GM12878 (cell line): ENCODE measurements at regions not wholly inside any gene's neighbourhood (a gene's known extent, or its start where the extent isn't known, plus 50 kb on each side); places are given as distances from the start of the nearest gene placed in this dataset.

Experiments
- ATAC-seq: fragments of 200-7000 bp; cut with Tn5 transposase; 3 replicates; pipeline ENCODE4 v1.9.1; 2020; ENCODE audit warnings: mild to moderate bottlenecking, moderate library complexity
- BruUV-seq: library from RNA; stranded (reverse); fragments of 400-500 nt; replicated peaks from 2 replicates; lab custom pipeline; 2021; lab: Mats Ljungman, UMichigan
- CTCF ChIA-PET: fragments of 300-600 bp; sonication (Branson Sonifier 250); formaldehyde crosslinking; extraction: SDS; loops from one replicate; lab custom pipeline; 2021; ENCODE audit warnings: inconsistent platforms; lab: Yijun Ruan, JAX
- POLR2A ChIA-PET: fragments of 350-600 bp; formaldehyde crosslinking; extraction: SDS; loops from one replicate; lab custom pipeline; 2021; ENCODE audit warnings: inconsistent platforms; lab: Charles Lee
- RAD21 ChIA-PET: fragments of 300-600 bp; sonication (Branson Sonifier 250); formaldehyde crosslinking; loops from one replicate; lab custom pipeline; 2023; ENCODE audit warnings: antibody characterized with exemption; ENCODE audit not compliant: unreplicated experiment; lab: Charles Lee
- SMC1A ChIA-PET: fragments of 300-600 bp; sonication (Branson Sonifier 250); formaldehyde crosslinking; loops from one replicate; lab custom pipeline; 2023; ENCODE audit not compliant: unreplicated experiment, uncharacterized antibody; lab: Charles Lee
- DNase-seq: peaks from one replicate; pipeline ENCODE4 v3.0.0-alpha.2; 2011; ENCODE audit warnings: low read depth, low spot score
- FAIRE-seq: peaks from 3 replicates; lab custom pipeline; 2011; peaks lifted over from hg19 to GRCh38; lab: Jason Lieb, UNC
- H2AFZ ChIP-seq: 2 replicates; pipeline ENCODE4 v1.6.0; 2011; ENCODE audit warnings: low read depth, low read length, control low read depth; ENCODE audit not compliant: control insufficient read depth
- H3K27ac ChIP-seq: 2 replicates; pipeline ENCODE4 v1.5.1; 2011; ENCODE audit warnings: control low read depth; ENCODE audit not compliant: control insufficient read depth, insufficient read depth
- H3K27me3 ChIP-seq, 2 experiments: replicated peaks in 1 of 2; 2 replicates each; pipeline versions ENCODE4 v1.6.0 to v1.6.1; 2011; ENCODE audit warnings: low read length in 1 of 2; ENCODE audit not compliant: control insufficient read depth in 2 of 2, insufficient read depth in 2 of 2
- H3K36me3 ChIP-seq, 2 experiments: 2 replicates each; pipeline ENCODE4 v1.5.1; 2011; ENCODE audit warnings: low read length in 1 of 2; ENCODE audit not compliant: control insufficient read depth in 2 of 2, insufficient read depth in 2 of 2
- H3K4me1 ChIP-seq: 2 replicates; pipeline ENCODE4 v1.6.1; 2011; ENCODE audit warnings: mild to moderate bottlenecking, low read length, moderate library complexity, mixed read lengths; ENCODE audit not compliant: control insufficient read depth, insufficient read depth
- H3K4me2 ChIP-seq: 2 replicates; pipeline ENCODE4 v1.6.0; 2011; ENCODE audit warnings: control low read depth; ENCODE audit not compliant: control insufficient read depth, insufficient read depth
- H3K4me3 ChIP-seq: fragments of 200-600 bp; sonication (generic); 2 replicates; pipeline ENCODE4 v1.5.1; 2016
- H3K79me2 ChIP-seq: 2 replicates; pipeline ENCODE4 v1.6.0; 2011; ENCODE audit warnings: low read length; ENCODE audit not compliant: control insufficient read depth, insufficient read depth
- H3K9ac ChIP-seq: 2 replicates; pipeline ENCODE4 v1.8.0; 2011; ENCODE audit warnings: low read length, control low read depth, mixed read lengths; ENCODE audit not compliant: control insufficient read depth, insufficient read depth
- H3K9me3 ChIP-seq: replicated peaks from 3 replicates; pipeline ENCODE4 v1.5.1; 2011; ENCODE audit warnings: mild to moderate bottlenecking, low read length; ENCODE audit not compliant: control insufficient read depth, insufficient read depth
- H4K20me1 ChIP-seq: 2 replicates; pipeline ENCODE4 v1.6.0; 2011; ENCODE audit not compliant: control insufficient read depth, insufficient read depth
- ATF7 ChIP-seq: fragments of 450-650 bp; IDR thresholded peaks from 2 replicates; pipeline ENCODE4 v1.6.1; 2016; ENCODE audit warnings: low read depth, mild to moderate bottlenecking
- DPF2 ChIP-seq: fragments of 450-650 bp; IDR thresholded peaks from 2 replicates; pipeline ENCODE4 v1.6.1; 2017; ENCODE audit warnings: mild to moderate bottlenecking
- E2F8 ChIP-seq: fragments of 450-650 bp; IDR thresholded peaks from 2 replicates; pipeline ENCODE4 v1.6.1; 2018; ENCODE audit warnings: mild to moderate bottlenecking, low read depth, moderate library complexity; ENCODE audit not compliant: partially characterized antibody
- EGR1 ChIP-seq, 2 experiments: IDR thresholded peaks; 1 replicate in 1 of 2; 2 replicates in 1 of 2; pipeline ENCODE4 v1.6.1; 2011 to 2012; ENCODE audit warnings: low read depth in 2 of 2, low read length in 2 of 2, borderline replicate concordance in 1 of 2, mild to moderate bottlenecking in 1 of 2, moderate library complexity in 1 of 2
- FOS ChIP-seq: IDR thresholded peaks from 3 replicates; pipeline ENCODE4 v1.6.1; 2011; ENCODE audit warnings: borderline replicate concordance; ENCODE audit not compliant: insufficient read length; ENCODE audit errors: extremely low read depth
- GABPA ChIP-seq: IDR thresholded peaks from 2 replicates; pipeline ENCODE4 v1.6.1; 2014; ENCODE audit warnings: antibody characterized with exemption, low read depth, mild to moderate bottlenecking, inconsistent platforms
- IRF5 ChIP-seq: fragments of 450-650 bp; IDR thresholded peaks from 2 replicates; pipeline ENCODE4 v1.6.1; 2017; ENCODE audit warnings: borderline replicate concordance
- MTA3 ChIP-seq: IDR thresholded peaks from 2 replicates; pipeline ENCODE4 v1.6.1; 2012; ENCODE audit warnings: low read length, inconsistent platforms, borderline replicate concordance
- NRF1 ChIP-seq: conservative IDR thresholded peaks from 2 replicates; pipeline ENCODE4 v1.6.1; 2011; ENCODE audit warnings: mild to moderate bottlenecking, low read depth, low read length, improper control_type of control experiment
- POU2F2 ChIP-seq: IDR thresholded peaks from 3 replicates; pipeline ENCODE4 v1.6.1; 2011; ENCODE audit warnings: low read depth, mild to moderate bottlenecking, low read length, borderline replicate concordance
- ZBTB33 ChIP-seq: fragments of 450-650 bp; IDR thresholded peaks from 2 replicates; pipeline ENCODE4 v1.6.1; 2017; ENCODE audit warnings: mild to moderate bottlenecking
- ZNF274 ChIP-seq: IDR thresholded peaks from one replicate; pipeline ENCODE4 v1.8.0; 2011; ENCODE audit not compliant: insufficient read length, insufficient read depth
- WGBS: methylation state at CpG from one replicate; pipeline ENCODE4 v1.1.6; 2016; ENCODE audit warnings: low lambda C conversion rate; ENCODE audit not compliant: insufficient replicate concordance, insufficient coverage; ENCODE audit errors: missing lambda C conversion rate; 5-methylcytosine and 5-hydroxymethylcytosine counted together
- in situ Hi-C: fragments of 300-500 bp; cut with MboI; formaldehyde crosslinking; loops from 9 replicates; pipeline ENCODE4 v1.14.3; 2018; ENCODE audit warnings: mixed read lengths
- intact Hi-C: fragments of 100-400 bp; cut with micrococcal nuclease; formaldehyde crosslinking; loops from one replicate; pipeline ENCODE4 v1.14.2; 2022; ENCODE audit not compliant: unreplicated experiment
- TF ChIP-seq, protein P1 (sequence below): IDR thresholded peaks from 2 replicates; pipeline ENCODE4 v1.6.1; 2012; ENCODE audit warnings: low read depth, low read length, improper control_type of control experiment
- TF ChIP-seq, protein P2 (sequence below): fragments of 450-650 bp; IDR thresholded peaks from 2 replicates; pipeline ENCODE4 v1.6.1; 2014; ENCODE audit warnings: mild to moderate bottlenecking
- TF ChIP-seq, protein P3 (sequence below): IDR thresholded peaks from 2 replicates; pipeline ENCODE4 v1.6.1; 2011; ENCODE audit warnings: borderline replicate concordance, low read depth, mild to moderate bottlenecking, moderate library complexity, mixed read lengths, low read length; ENCODE audit not compliant: insufficient read depth; ENCODE audit errors: extremely low read length

DNA sequence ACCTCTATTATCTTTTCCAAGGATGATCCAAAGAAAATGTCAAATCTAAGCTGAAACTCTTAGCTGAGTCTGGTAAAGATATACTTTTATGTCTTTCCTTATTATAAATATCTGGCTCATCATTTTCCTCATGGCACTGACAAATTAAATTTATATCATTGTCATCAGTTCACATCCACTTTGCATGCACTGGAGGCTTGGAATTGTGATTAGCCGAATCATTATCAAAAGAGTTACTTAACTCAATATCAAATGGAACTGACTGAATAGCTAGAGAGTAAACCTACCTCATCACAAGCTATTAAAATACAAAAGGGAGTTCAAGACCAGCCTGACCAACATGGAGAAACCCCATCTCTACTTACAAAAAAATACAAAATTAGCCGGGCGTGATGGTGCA, 713.9 kb upstream of the MARCKS start:
- in situ Hi-C loops, result no loop called here
- DNase-seq, result no peak
- CTCF ChIA-PET, result no interaction called here

More for the DNA sequence above, 713.9 kb upstream of the MARCKS start:
- no TSS peak for BruUV-seq
- RAD21 ChIA-PET, result no interaction called here
- no peak for ATAC-seq
- SMC1A ChIA-PET, result no interaction called here
- Histone ChIP-seq H3K4me3 (no peak overlapping the region), H3K79me2 (no peaks in the 10 kb centered on the region), H3K27ac (no peak overlapping the region), H4K20me1 (no peaks in the 10 kb centered on the region), H2AFZ (no peak overlapping the region), H3K27me3 (no peaks in the 10 kb centered on the region), H3K4me2 (no peak overlapping the region), H3K9me3 (no peaks in the 10 kb centered on the region), H3K9ac (no peak overlapping the region), H3K4me1 (no peaks in the 10 kb centered on the region), H3K36me3 (no peaks in the 10 kb centered on the region)
- no peak for FAIRE-seq
- WGBS, result 75% methylated on average over 3 of the region's 3 CpGs
- TF ChIP-seq ATF7 (no peak), DPF2 (no peak), E2F8 (no peak), ZBTB33 (no peak), IRF5 (no peak), NRF1 (no peak), POU2F2 (no peak), MTA3 (no peak), GABPA (no peak), FOS (no peak), ZNF274 (no peak), EGR1 (IDR thresholded peaks at IDR 0.05; ENCODE audit: borderline replicate concordance in 1 of 2, low read depth in 2 of 2, low read length in 2 of 2) (no peak)
- TF ChIP-seq, protein P1, sequence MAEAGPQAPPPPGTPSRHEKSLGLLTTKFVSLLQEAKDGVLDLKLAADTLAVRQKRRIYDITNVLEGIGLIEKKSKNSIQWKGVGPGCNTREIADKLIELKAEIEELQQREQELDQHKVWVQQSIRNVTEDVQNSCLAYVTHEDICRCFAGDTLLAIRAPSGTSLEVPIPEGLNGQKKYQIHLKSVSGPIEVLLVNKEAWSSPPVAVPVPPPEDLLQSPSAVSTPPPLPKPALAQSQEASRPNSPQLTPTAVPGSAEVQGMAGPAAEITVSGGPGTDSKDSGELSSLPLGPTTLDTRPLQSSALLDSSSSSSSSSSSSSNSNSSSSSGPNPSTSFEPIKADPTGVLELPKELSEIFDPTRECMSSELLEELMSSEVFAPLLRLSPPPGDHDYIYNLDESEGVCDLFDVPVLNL, result no peak
- TF ChIP-seq, protein P2, sequence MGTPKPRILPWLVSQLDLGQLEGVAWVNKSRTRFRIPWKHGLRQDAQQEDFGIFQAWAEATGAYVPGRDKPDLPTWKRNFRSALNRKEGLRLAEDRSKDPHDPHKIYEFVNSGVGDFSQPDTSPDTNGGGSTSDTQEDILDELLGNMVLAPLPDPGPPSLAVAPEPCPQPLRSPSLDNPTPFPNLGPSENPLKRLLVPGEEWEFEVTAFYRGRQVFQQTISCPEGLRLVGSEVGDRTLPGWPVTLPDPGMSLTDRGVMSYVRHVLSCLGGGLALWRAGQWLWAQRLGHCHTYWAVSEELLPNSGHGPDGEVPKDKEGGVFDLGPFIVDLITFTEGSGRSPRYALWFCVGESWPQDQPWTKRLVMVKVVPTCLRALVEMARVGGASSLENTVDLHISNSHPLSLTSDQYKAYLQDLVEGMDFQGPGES, result no peak
- TF ChIP-seq, protein P3, sequence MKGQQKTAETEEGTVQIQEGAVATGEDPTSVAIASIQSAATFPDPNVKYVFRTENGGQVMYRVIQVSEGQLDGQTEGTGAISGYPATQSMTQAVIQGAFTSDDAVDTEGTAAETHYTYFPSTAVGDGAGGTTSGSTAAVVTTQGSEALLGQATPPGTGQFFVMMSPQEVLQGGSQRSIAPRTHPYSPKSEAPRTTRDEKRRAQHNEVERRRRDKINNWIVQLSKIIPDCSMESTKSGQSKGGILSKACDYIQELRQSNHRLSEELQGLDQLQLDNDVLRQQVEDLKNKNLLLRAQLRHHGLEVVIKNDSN, result no peak
- intact Hi-C loops, result no loop called here
- POLR2A ChIA-PET, result no interaction called here
